ENCODE measurements at regions not wholly inside any gene's neighbourhood (a gene's known extent, or its start where the extent isn't known, plus 50 kb on each side); places are given as distances from the start of the nearest gene placed in this dataset.

- no peak for DNase-seq
These were observed 49.9 kb upstream of the HS6ST1 start for GRCh38 chr2:128368437-128369107.

- no peak for DNase-seq
These were observed 50.5 kb upstream of the HS6ST1 start for GRCh38 chr2:128369108-128369555.

GRCh38 chr2:128369602-128370467 is 51.2 kb upstream of the HS6ST1 start:
- no peak for DNase-seq

GRCh38 chr2:128370468-128371247 is 52.0 kb upstream of the HS6ST1 start:
- no peak for DNase-seq

GRCh38 chr2:128371248-128371630 is 52.6 kb upstream of the HS6ST1 start:
- no peak for DNase-seq

- no peak for DNase-seq
These were observed 53.1 kb upstream of the HS6ST1 start for GRCh38 chr2:128371648-128372345.

GRCh38 chr2:128372621-128373341 is 54.1 kb upstream of the HS6ST1 start:
- no peak for DNase-seq

GRCh38 chr2:128373451-128374000 is 54.9 kb upstream of the HS6ST1 start:
- no peak for DNase-seq

GRCh38 chr2:128374001-128374710 is 55.5 kb upstream of the HS6ST1 start:
- peak; percentile 24 for DNase-seq

GRCh38 chr2:128374711-128375413 is 56.2 kb upstream of the HS6ST1 start:
- no peak for DNase-seq

GRCh38 chr2:128375454-128375853 is 56.8 kb upstream of the HS6ST1 start:
- no peak for DNase-seq

GRCh38 chr2:128376241-128377041 is 57.8 kb upstream of the HS6ST1 start:
- DNase-seq: no peak

- no peak for DNase-seq
These were observed 58.6 kb upstream of the HS6ST1 start for GRCh38 chr2:128377071-128377910.

GRCh38 chr2:128378231-128379020 is 59.8 kb upstream of the HS6ST1 start:
- DNase-seq: no peak

- peak; percentile 54 for DNase-seq
These were observed 60.6 kb upstream of the HS6ST1 start for GRCh38 chr2:128379021-128380015.
